Inflammatory macrophage (primary cell): ENCODE measurements at regions not wholly inside any gene's neighbourhood (a gene's known extent, or its start where the extent isn't known, plus 50 kb on each side); places are given as distances from the start of the nearest gene placed in this dataset.

Experiments used
- DNase-seq, 2 donors: peaks; one replicate each; pipeline ENCODE4 v3.0.0-alpha.2; 2020 to 2022

- DNase-seq = no peak
These were observed 711.2 kb downstream of the KCNA4 start for GRCh38 chr11:29305456-29306232.

DNA sequence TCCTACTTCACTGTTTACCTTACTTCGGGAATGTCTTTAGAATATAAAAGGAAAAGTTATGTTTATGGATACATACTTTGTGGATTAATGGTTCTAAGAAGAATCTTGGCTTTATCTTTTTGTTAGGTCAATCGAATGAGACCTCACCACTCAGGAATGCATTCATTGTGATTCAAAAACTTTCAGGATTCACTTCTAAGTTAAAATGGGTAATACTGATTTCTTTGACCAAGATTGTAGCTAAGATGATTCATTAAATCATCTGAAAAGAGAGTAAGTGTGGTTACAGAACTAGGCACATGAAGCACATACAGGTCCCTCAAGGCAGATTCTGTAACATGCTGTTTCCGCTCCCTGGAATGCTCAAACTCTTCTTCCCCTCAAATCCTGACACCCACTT is 716.4 kb downstream of the KCNA4 start:
- DNase-seq = no peak

DNA sequence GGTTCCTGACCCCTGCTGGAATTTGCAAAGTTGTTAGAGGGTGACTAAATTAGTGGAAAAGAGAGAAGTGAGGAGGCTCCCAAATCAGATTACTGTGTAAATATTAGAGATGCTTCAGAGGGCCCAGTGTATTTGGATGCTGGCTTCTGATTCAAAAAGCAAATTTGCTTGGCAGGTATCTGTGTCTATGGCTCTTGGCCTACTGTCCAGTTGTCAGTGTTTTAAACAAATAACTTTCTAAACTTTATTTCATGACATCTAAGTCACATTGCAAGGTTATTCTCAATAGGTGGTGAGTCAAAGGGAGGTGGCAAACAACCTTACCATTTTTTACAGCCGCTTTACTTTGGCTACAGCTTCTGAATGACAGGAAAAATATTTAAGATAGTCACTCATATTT is 720.1 kb downstream of the KCNA4 start:
- no peak for DNase-seq

DNA sequence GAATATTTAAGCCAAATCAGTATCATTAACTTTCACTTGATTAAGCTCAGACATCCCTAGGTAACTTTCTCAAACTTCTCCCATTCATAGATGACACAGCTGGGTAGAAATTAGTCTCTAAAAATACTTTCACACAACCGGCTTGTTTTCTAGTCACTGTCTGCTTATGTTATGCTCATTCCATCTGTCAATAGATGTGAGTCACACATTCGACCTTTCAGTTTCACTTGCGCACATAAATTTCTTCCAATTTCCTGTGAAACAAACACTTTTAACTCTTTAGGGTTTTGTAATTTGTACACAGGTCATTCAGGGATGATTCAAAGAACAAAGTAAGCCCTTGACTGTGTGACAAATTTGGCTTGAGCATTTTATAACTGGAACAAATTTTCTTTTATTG is 723.0 kb downstream of the KCNA4 start:
- no peak for DNase-seq

DNA sequence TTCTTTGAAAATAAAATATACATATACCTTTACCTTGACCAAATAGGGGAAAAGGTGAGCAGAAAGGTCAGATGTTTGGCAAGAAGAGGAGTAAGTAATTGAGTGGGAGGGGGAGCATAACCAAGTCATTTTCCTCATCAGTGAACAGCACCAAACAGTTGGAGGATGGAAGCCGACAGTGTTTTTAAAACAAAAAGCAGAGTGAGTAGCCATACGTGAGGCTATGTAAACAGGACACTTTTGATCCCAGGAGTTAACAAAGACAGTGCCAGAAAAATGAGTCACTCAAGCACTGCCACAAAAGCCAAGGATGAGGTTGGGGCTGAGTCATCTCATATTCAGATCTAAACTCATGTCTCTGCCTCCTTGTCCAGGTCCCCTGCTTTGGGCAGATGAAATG is 734.7 kb downstream of the KCNA4 start:
- no peak for DNase-seq

GRCh38 chr11:29281271-29281777 is 735.5 kb downstream of the KCNA4 start:
- no peak for DNase-seq

DNA sequence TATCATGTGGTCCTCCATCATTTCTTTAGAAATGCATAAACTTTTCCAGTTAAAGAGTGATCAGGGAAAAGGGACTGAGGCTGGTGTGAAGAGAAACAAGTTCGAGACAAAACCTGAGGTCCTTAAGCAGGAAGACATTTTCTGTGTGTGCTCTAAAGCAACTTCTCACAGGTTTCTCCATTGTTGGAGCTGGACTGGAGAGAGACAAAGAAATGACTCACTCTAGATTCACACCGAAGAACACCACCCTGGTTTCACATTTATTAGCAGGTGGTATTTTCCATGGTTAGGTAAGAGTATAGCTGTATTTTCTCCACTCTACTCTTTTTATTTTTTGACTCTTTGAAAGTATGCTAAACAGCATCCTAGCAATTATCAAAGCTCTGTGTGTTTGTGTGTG is 736.4 kb downstream of the KCNA4 start:
- no peak for DNase-seq

- DNase-seq = no peak
These were observed 737.1 kb downstream of the KCNA4 start for GRCh38 chr11:29279716-29280115.

- no peak for DNase-seq
These were observed 744.7 kb downstream of the KCNA4 start for GRCh38 chr11:29272019-29272654.

GRCh38 chr11:29271616-29272015 is 745.2 kb downstream of the KCNA4 start:
- no peak for DNase-seq

- no peak for DNase-seq
These were observed 748.1 kb downstream of the KCNA4 start for GRCh38 chr11:29268733-29269132.

GRCh38 chr11:29265792-29266191 is 751.0 kb downstream of the KCNA4 start:
- no peak for DNase-seq

DNA sequence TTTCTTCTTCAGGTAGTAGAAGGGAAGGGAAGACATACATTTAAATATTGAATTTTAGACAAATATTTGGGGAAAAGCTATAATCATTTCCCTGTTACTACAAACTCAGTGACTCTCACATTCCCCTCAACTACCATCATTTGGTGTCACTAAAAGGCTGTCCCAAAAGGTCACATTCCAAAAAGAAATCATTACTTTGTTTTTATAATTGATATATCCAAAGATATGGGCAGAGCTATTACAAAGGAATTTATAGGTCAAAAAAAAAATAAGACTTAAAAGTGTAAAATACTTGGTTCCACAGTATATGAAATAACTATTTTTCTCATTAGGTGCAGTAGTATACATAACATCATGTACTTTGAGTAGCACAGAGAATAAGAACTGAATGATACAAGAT is 751.4 kb downstream of the KCNA4 start:
- no peak for DNase-seq

DNA sequence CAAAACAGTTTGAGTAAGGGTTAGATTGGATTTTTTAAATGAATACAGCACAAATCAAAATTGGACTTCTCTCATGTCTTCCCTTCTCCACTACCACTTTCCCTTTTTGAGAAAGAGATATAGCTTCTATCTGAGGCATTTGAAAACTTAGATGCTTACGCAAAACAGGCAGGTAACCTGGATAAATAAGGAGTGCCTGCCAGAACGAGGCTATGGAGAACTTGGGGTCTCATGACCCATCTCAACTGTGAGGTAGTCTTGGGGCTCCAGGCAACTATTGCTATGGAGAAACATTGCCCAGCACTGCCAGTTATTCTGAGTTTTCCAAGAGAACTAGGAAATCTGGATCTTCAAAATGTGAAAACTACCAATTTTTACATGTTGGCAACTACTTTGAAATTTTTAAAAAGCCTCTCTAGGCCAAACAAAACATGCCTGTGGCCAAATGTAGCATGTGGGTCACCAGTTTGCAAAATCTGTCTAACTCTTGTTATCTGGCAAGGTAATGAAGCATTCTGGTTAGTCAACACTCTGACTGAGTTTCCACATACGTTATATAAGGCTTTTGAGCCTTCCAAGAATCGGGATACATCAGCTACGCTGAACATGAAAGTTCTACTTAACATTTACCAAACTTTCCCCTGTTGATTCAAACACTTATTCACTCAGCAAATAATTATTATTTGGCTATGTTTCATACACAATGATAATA is 752.7 kb downstream of the KCNA4 start:
- DNase-seq = no peak

DNA sequence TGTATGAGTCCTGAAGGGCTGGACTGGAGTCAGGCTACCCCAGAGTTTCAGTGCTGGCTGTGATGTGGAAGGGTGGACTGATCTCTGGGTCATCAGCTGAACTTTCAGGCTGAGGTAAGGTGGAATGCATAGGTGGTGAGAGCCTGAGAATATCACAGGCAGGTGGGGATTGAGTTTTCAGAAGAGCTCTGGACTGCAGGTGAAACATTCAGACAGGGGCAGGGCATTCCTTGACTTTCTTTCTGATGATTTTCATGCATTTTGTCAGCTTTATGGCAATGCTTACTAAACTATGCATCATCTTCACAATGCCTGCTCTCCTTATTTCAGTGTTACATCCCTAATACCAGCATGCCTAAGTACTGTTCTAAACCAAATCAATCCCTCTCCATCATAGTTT is 755.0 kb downstream of the KCNA4 start:
- no peak for DNase-seq

GRCh38 chr11:29260939-29261705 is 755.7 kb downstream of the KCNA4 start:
- no peak for DNase-seq

- no peak for DNase-seq
These were observed 758.4 kb downstream of the KCNA4 start for GRCh38 chr11:29258411-29258810.

DNA sequence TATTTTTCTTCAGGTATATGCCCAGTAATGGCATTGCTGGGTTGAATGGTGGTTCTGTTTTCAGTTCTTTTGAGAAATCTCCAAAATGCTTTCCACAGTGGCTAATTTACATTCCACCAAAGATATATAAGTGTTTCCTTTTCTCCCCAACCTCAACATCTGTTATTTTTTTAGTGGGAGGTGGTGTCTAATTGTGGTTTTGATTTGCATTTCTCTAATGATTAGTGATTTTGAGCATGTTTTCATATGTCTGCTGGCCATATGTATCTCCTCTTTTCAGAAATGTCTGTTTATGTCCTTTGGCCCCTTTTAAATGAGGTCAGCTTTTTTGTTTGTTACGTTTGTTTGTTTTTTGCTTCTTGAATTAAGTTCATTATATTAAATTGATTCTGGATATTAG is 760.2 kb downstream of the KCNA4 start:
- no peak for DNase-seq

GRCh38 chr11:29255401-29255800 is 761.4 kb downstream of the KCNA4 start:
- DNase-seq = no peak

- peak; percentile 7 to 17 for DNase-seq
These were observed 765.1 kb downstream of the KCNA4 start for GRCh38 chr11:29251738-29252137.

DNA sequence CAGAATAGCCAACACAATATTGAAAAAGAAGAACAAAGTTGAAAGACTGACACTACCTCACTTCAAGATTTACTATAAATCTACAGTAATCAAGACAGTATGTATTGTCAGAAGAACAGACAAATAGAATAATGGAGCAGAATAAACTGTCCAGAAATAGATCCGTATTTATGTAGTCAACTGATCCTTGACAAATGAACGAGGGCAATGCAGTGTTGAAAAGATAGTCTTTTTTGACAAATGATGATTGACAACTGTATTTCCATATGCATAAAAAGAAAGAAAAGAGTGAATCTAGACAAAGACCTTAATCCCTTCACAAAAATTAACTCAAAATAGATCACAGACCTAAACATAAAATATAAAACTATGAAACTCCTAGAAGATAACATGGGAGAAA is 767.1 kb downstream of the KCNA4 start:
- no peak for DNase-seq

- no peak for DNase-seq
These were observed 772.5 kb downstream of the KCNA4 start for GRCh38 chr11:29244355-29244754.

GRCh38 chr11:29243616-29244015 is 773.2 kb downstream of the KCNA4 start:
- DNase-seq = no peak
